ENCODE measurements at regions not wholly inside any gene's neighbourhood (a gene's known extent, or its start where the extent isn't known, plus 50 kb on each side); places are given as distances from the start of the nearest gene placed in this dataset.
"Not testable (repeated sequence)": the region's sequence is repeated elsewhere in the genome, so short reads cannot be mapped to it uniquely, and the experiment has no call there.

DNA sequence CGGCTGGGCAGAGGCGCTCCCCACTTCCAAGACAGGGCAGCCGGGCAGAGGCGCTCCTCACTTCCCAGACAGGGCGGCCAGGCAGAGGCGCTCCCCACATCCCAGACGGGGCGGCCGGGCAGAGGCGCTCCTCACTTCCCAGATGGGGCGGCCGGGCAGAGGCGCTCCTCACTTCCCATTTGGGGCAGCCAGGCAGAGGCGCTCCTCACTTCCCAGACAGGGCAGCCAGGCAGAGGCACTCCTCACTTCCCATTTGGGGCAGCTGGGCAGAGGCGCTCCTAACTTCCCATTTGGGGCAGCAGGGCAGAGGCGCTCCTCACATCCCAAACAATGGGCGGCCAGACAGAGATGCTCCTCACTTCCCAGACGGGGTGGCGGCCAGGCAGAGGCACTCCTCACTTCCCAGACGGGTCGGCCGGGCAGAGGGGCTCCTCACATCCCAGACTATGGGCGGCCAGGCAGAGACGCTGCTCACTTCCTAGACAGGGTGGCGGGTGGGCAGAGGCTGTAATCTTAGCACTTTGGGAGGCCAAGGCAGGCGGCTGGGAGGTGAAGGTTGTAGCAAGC lies 344.4 kb downstream of the TUBA3C start:
- H3K4me3 ChIP-seq (ENCODE audit: low read depth, low read length), result not testable (repeated sequence)

DNA sequence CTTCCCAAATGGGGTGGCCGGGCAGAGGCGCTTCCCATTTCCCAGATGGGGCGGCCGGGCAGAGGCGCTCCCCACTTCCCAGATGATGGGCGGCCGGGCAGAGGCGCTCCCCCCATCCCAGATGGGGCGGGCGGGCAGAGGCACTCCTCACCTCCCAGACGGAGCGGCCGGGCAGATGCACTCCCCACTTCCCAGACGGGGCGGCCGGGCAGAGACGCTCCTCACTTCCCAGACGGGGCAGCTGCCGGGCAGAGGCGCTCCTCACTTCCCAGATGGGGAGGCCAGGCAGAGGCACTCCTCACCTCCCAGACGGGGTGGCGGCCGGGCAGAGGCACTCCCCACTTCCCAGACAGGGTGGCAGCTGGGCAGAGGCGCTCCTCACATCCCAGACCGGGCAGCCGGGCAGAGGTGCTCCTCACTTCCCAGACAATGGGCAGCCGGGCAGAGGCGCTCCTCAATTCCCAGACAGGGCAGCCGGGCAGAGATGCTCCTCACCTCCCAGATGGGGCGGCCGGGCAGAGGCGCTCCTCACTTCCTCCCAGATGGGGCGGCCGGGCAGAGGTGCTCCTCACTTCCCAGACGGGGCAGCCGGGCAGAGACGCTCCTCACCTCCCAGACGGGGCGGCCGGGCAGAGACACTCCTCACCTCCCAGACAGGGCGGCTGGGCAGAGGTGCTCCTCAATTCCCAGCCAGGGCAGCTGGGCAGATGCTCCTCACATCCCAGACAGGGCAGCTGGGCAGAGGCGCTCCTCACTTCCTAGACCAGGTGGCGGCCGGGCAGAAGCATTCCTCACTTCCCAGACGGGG lies 345.0 kb downstream of the TUBA3C start:
- H3K4me3 ChIP-seq (ENCODE audit: low read depth, low read length), result not testable (repeated sequence)

DNA sequence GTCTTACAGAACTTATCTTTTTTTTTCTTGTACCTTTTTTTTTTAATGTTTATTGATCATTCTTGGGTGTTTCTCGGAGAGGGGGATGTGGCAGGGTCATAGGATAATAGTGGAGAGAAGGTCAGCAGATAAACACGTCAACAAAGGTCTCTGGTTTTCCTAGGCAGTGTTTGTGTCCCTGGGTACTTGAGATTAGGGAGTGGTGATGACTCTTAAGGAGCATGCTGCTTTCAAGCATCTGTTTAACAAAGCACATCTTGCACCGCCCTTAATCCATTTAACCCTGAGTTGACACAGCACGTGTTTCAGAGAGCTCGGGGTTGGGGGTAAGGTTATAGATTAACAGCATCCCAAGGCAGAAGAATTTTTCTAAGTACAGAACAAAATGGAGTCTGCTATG lies 345.9 kb downstream of the TUBA3C start:
- H3K4me3 ChIP-seq (ENCODE audit: low read depth, low read length), result not testable (repeated sequence)

- not testable (repeated sequence) for H3K4me3 ChIP-seq (ENCODE audit: low read depth, low read length)
Measured at GRCh38 chr13:18824678-18825077, 356.9 kb downstream of the TUBA3C start.

DNA sequence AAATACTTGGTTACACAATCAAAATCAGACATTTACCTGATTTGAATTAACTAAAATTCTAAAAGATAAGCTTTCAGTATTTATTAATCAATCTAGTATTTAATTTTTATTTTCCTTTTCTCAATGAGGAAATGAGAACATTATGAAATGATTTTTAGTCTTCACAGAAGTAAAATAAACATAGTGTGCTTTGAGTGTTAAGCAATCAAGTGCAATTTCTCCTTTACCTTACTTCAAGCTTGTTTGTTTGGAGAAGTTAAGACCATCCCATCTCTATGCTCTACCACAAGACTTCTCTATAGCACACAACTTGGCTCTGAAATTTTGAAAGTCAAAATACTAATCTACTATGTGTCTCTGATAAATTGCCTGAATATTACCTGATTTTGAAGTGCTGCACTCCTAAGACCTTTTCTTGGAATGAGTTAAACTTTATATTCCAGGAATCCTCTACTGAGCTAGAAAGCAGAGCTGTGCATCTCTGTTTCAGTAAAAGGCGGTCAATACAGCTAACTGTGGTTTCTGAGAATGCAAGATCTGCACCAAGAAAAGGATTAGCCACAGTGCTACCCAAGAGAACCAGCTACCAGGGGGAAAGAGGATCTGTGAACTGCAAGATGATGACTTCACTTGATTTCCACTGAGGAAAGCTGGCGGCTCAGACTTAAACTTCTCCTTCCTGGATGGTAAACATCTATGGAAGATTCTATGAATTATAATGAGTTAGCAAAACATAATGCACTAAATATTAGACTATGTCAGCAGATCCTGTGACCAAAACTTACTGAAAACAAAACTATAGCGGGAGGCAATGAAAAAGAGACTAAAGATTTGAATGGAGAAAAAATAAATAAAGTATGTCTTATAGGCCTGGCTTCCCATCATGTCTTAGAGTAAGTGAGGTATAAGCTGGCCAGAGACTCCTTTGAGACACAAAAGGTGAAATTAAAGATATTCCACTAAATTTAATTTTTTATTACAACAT lies 358.7 kb downstream of the TUBA3C start:
- not testable (repeated sequence) for H3K4me3 ChIP-seq (ENCODE audit: low read depth, low read length)

- H3K4me3 ChIP-seq (ENCODE audit: low read depth, low read length), result not testable (repeated sequence)
Measured at GRCh38 chr13:18773988-18774387, 407.6 kb downstream of the TUBA3C start.

DNA sequence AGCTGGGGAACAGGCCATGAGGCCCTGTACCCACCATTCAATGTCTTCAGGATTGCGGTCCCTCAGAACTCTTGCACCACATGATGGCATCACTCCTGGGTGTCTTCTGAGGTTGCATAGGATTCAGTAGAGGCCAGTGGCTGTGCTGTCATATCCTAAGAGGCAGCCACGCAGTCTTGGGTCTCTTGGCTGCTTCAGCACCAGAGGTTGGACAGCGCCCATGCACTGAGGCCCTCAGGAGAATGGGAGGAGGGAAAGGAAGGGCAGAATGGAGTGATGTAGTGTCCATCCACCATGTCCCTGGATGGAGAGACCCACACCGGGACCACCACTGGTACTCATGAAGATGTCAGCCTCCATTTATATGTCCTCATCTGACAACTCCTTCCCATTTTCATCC lies 439.9 kb downstream of the TUBA3C start:
- H3K4me3 ChIP-seq (ENCODE audit: low read depth, low read length), result not testable (repeated sequence)

DNA sequence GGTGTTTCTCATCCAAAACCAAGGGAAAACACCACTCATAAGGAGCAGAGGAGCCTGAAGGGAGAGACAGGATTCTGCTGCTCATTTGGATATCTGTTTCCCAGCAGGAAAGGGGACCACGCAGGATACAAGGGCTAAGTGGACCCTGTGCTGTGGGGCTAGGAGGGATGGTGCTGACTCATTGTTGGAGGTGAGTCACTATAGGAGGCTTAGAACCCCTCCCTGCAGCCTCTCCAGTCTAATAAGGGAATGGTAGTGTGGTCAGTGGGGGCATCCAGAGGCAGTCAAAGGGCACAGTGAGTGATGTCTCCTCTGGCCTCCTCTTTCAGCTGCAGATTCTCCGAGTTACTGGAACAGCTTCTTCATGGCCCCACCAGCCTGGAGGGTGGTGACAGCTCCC lies 442.3 kb downstream of the TUBA3C start:
- TF ChIP-seq, protein P1, sequence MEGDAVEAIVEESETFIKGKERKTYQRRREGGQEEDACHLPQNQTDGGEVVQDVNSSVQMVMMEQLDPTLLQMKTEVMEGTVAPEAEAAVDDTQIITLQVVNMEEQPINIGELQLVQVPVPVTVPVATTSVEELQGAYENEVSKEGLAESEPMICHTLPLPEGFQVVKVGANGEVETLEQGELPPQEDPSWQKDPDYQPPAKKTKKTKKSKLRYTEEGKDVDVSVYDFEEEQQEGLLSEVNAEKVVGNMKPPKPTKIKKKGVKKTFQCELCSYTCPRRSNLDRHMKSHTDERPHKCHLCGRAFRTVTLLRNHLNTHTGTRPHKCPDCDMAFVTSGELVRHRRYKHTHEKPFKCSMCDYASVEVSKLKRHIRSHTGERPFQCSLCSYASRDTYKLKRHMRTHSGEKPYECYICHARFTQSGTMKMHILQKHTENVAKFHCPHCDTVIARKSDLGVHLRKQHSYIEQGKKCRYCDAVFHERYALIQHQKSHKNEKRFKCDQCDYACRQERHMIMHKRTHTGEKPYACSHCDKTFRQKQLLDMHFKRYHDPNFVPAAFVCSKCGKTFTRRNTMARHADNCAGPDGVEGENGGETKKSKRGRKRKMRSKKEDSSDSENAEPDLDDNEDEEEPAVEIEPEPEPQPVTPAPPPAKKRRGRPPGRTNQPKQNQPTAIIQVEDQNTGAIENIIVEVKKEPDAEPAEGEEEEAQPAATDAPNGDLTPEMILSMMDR (IDR thresholded peaks at IDR 0.05; ENCODE audit: borderline replicate concordance, insufficient read depth, low read depth, low read length), result no peak
- H3K4me3 ChIP-seq (ENCODE audit: low read depth, low read length), result no peak overlapping the region

DNA sequence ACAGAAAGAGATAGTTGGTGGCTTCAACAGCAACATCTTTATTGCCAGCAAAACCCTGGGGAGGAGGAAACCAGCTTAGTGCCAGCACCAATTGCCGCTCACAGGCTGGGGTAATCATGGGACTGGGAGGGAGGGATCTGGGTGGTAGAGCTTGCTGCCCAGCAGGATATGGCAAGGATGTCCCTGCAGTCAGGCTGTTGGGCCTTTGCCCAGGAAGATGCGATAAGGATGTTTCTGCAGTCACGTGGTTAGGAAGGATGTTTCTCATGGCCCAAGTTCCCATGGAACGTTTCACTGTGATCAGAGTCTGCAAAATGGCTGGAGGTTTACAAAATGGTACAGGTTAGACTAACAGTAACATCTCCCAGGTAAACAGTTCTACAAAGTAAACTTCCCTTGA lies 443.5 kb downstream of the TUBA3C start:
- not testable (repeated sequence) for H3K4me3 ChIP-seq (ENCODE audit: low read depth, low read length)

DNA sequence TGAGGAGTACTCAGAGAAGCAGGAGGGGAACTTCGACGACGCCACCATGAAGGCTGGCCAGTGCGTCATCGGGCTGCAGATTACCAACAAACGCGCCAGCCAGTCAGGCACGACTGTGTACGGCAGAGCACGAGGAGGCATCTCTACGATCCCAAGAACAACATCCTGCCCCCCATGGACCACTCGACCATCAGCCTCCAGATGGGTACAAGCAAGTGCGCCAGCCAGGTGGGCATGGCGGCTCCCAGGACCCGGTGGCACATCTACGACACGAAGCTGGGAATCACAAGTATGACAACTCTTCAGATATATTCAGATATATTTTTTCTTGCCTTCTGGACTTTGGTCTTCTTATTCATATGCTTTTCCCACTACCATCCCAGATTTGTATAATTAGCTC lies 454.5 kb downstream of the TUBA3C start:
- H3K4me3 ChIP-seq (ENCODE audit: low read depth, low read length), result not testable (repeated sequence)

DNA sequence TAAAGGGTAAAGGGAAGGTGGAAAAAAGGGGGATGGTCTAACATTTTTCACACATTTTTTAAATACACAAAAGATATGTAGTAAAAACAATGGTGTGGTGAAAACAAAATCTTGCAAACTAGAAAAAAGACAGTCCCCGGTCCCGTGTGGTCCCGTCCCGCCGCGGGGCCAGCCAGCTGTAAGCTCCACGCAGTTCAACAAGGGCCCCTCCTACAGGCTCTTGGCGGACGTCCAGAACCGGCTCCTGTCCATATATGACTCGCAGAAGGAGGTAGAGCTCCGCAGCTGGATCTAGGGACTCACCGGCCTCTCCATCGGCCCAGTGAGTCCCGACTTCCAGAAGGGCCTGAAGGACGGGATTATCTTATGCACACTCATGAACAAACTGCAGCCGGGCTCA lies 455.1 kb downstream of the TUBA3C start:
- H3K4me3 ChIP-seq (ENCODE audit: low read depth, low read length), result not testable (repeated sequence)

DNA sequence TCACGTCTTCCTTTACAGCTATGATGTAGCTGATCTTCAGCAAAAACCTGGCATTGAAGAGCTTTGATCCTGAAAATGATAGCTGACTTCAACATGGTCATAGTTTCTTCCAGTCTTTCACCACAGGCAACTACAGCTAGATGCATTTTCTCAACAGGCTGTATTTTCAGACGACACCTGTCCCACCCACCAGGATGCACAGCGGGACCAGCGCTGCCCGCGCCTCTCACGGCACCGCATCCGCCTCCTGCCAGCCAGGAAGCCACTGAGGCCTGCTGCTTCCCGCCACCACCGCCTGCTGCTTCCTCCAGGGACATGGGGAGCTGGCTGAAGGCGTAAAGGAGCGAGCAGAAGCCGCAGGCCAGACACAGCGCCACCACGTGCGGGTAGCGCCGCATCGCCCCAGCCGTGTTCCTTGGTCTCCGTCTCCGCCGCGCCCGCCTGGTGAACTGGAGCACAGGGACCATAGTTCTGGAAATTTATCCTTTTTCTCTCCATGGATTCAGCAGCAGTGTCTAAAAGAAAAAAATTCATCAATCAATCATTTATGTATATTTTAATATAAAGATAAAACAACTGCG lies 456.3 kb downstream of the TUBA3C start:
- H3K4me3 ChIP-seq (ENCODE audit: low read depth, low read length), result not testable (repeated sequence)

- TF ChIP-seq, protein P1 (IDR thresholded peaks at IDR 0.05; ENCODE audit: borderline replicate concordance, insufficient read depth, low read depth, low read length), result no peak
- no peak overlapping the region for H3K4me3 ChIP-seq (ENCODE audit: low read depth, low read length)
Measured at GRCh38 chr13:18714889-18715288, 466.7 kb downstream of the TUBA3C start.

GRCh38 chr13:18710673-18711072 lies 471.0 kb downstream of the TUBA3C start:
- H3K4me3 ChIP-seq (ENCODE audit: low read depth, low read length), result not testable (repeated sequence)

- not testable (repeated sequence) for H3K4me3 ChIP-seq (ENCODE audit: low read depth, low read length)
Measured at GRCh38 chr13:18706538-18706937, 475.1 kb downstream of the TUBA3C start.

DNA sequence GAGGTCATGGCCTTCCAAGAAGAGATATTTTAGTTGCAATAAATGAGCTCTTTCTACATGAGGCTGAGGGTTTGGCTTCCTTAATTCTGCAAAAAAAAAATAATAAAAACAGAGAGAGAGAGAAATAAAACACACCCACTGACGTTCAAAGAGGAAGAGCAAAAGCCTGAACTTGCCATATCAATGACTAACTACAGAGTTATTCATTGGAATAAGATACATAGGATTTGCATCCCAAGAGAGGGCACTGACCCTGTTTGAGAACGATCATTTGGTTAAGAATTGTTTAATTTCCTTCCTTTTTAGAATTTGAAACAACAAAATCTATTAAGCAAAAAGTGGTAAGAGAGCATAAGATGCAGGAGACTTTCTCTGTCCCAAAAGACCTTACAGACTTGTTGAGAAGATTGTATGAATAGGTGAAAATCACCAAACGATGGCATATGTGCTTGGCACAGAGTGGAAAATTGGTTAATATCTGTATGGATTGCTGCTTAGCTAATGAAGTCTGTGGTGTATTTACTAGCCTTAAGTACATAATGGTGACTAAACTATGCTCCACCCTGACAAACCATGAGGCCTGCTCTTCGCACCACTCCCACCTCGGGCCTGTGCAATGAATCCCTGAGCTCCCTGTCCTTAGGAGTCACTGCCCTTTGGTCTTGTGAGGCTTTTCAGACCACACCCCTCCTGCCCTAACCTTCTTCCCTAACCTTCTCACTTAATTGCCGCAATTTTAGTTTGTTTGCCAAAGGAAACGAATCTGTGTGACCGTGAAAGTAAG lies 479.0 kb downstream of the TUBA3C start:
- H3K4me3 ChIP-seq (ENCODE audit: low read depth, low read length), result not testable (repeated sequence)

DNA sequence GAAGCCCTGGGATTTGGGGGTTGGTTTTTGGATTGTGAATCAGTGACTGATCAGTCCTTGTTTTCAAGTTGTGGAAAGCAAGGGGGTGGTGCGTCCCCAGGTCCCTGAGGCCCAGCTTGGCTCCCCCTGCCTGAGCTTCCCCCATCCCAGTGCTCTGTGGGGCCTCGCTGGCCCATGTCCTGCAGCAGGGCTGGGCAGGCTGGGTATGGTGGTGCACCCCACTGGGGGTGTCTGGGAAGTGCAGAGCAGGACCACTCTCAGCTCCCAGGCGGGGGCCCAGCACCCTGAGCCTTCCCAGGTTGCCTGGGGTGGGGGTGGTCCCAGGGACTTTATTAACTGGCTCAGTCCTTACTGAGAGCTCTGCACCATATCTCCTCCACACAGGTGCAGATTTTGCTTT lies 483.3 kb downstream of the TUBA3C start:
- H3K4me3 ChIP-seq (ENCODE audit: low read depth, low read length), result not testable (repeated sequence)

Measured in GM12875 (cell line).